ENCODE measurements at regions not wholly inside any gene's neighbourhood (a gene's known extent, or its start where the extent isn't known, plus 50 kb on each side); places are given as distances from the start of the nearest gene placed in this dataset.

DNA sequence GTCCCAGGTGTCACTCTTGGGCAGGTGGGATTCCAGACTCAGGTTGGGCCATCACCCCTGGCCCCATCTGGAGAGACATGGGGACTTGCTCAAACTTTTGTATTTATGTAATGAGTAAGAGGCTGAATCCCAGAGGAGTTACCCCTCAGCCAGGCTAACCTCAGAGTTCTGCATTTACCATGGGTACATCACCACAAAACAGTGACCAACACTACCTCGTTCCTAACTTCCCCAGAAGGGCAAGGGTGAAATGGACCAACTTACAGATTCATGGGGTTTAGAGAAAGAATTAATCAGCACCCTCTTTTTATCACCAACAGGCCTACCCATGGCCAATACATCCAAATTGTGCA lies 259.9 kb upstream of the MARCKS start:
- Histone ChIP-seq H3K27ac (replicated peaks in 1 of 4) (peak overlapping the region; percentile 53 to 74 (median 56)), H3K9me3 (no peaks in the 10 kb centered on the region), H3K27me3 (no peaks in the 10 kb centered on the region), H3K4me3 (no peak overlapping the region), H3K36me3 (no peaks in the 10 kb centered on the region), H3K4me1 (peaks cover 13 to 24% (median 20%) of the 10 kb centered on the region in 4 donors)
- intact Hi-C loops (cut with DNase I): no loop called here
- TF ChIP-seq, protein P1, sequence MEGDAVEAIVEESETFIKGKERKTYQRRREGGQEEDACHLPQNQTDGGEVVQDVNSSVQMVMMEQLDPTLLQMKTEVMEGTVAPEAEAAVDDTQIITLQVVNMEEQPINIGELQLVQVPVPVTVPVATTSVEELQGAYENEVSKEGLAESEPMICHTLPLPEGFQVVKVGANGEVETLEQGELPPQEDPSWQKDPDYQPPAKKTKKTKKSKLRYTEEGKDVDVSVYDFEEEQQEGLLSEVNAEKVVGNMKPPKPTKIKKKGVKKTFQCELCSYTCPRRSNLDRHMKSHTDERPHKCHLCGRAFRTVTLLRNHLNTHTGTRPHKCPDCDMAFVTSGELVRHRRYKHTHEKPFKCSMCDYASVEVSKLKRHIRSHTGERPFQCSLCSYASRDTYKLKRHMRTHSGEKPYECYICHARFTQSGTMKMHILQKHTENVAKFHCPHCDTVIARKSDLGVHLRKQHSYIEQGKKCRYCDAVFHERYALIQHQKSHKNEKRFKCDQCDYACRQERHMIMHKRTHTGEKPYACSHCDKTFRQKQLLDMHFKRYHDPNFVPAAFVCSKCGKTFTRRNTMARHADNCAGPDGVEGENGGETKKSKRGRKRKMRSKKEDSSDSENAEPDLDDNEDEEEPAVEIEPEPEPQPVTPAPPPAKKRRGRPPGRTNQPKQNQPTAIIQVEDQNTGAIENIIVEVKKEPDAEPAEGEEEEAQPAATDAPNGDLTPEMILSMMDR (IDR thresholded peaks at IDR 0.05): no peak
- TF ChIP-seq POLR2AphosphoS5 (IDR thresholded peaks at IDR 0.05): no peak
- TF ChIP-seq EP300 (IDR thresholded peaks at IDR 0.05): no peak
- TF ChIP-seq POLR2A (IDR thresholded peaks at IDR 0.05; ENCODE audit: low read depth): no peak
- no peak for DNase-seq (ENCODE audit: extremely low spot score)
- WGBS: 29% methylated on average over 1 of the region's 1 CpG

DNA sequence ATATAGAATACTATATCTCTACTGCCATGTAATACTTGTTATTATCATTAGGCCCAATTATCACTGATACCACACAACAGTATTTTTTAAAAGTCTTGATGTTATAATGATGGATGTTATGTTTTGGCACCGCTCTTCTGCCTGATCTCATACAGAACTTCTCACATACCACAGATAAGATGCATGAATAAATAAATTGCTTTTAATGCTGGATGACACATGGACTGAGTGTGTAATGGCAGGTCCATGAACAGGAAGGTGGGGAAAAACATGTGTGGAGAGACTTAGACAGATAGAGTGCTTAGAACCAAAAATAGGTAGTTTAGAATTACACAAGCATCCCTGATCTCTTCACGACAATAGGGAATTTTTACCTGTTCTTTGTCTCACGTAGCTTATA lies 258.4 kb upstream of the MARCKS start:
- no peak for TF ChIP-seq EP300 (IDR thresholded peaks at IDR 0.05)
- TF ChIP-seq, protein P1 (IDR thresholded peaks at IDR 0.05): no peak
- no peak for TF ChIP-seq POLR2AphosphoS5 (IDR thresholded peaks at IDR 0.05)
- no peak for TF ChIP-seq POLR2A (IDR thresholded peaks at IDR 0.05; ENCODE audit: low read depth)
- intact Hi-C loops (cut with DNase I): no loop called here
- 89% methylated on average over 3 of the region's 3 CpGs for WGBS

DNA sequence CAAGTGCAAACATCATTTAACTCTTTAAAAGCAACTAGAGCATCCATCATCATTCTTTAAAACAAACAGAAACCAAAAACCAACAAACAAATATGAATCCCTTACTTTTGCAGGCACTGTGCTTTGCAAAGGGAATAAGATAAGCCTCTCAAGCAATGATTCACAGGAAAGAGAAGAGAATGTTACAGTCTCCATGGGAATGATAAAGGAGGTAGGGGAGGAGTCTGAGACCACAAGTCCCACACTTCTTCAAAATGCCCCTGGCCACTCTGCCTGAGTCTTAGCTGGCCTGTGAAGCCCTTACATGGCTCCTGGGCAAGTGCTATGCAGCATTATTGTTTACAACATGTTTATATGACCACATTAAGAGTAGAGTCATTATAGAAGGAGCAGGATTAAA lies 257.7 kb upstream of the MARCKS start:
- no peak for DNase-seq (ENCODE audit: extremely low spot score)
- intact Hi-C loops (cut with DNase I): no loop called here
- Histone ChIP-seq H3K9me3 (no peaks in the 10 kb centered on the region), H3K27ac (replicated peaks in 1 of 4) (no peak overlapping the region), H3K4me1 (peaks cover 13 to 24% (median 20%) of the 10 kb centered on the region in 4 donors), H3K36me3 (no peaks in the 10 kb centered on the region), H3K4me3 (no peak overlapping the region), H3K27me3 (no peaks in the 10 kb centered on the region)
- no peak for TF ChIP-seq POLR2AphosphoS5 (IDR thresholded peaks at IDR 0.05)
- no peak for TF ChIP-seq EP300 (IDR thresholded peaks at IDR 0.05)
- TF ChIP-seq, protein P1 (IDR thresholded peaks at IDR 0.05): no peak
- TF ChIP-seq POLR2A (IDR thresholded peaks at IDR 0.05; ENCODE audit: low read depth): no peak

More for the DNA sequence above, 258.4 kb upstream of the MARCKS start:
- Histone ChIP-seq H3K9me3 (no peaks in the 10 kb centered on the region), H3K36me3 (no peaks in the 10 kb centered on the region), H3K27me3 (no peaks in the 10 kb centered on the region), H3K4me3 (no peak overlapping the region), H3K27ac (replicated peaks in 1 of 4) (no peak overlapping the region), H3K4me1 (peaks cover 13 to 24% (median 20%) of the 10 kb centered on the region in 4 donors)
- DNase-seq (ENCODE audit: extremely low spot score): no peak

DNA sequence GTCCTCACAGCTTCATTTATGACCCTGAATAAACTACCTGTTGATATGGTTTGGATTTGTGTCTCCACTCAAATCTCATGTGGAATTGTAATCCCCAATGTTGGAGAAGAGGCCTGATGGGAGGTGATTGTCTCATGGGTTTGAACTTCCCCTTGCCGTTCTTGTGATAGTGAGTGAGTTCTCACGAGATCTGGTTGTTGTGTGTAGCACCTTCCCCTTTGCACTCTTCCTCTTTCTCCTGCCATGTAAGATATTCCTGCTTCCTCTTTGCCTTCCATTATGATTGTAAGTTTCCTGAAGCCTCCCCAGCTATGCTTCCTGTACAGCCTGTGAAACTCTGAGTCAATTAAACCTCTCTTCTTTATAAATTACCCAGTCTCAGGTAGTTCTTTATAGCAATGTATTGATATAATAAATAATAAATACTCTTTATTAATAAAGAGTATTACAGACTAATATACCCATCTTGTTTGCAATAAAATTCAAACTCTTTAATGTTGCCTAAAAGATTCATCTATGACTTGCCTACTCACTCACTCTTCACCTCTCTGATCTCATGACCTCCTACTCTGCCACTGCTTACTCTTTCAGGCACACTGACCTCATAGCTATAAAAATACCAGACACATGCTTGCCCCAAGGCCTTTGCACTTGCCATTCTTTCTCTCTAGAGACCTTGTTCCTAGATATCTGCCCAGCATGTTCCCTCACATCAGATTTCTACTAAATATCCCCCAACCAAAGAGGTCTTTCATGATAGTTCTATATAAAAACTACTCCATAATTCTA lies 256.4 kb upstream of the MARCKS start:
- H3K9me3 ChIP-seq: no peaks in the 10 kb centered on the region
- intact Hi-C loops (cut with DNase I): no loop called here
- TF ChIP-seq POLR2A (IDR thresholded peaks at IDR 0.05; ENCODE audit: low read depth) (no peak), EP300 (IDR thresholded peaks at IDR 0.05) (no peak), POLR2AphosphoS5 (IDR thresholded peaks at IDR 0.05) (no peak)
- no peak overlapping the region for H3K27ac ChIP-seq (replicated peaks in 1 of 4)
- no peak overlapping the region for H3K4me3 ChIP-seq
- no peak for DNase-seq (ENCODE audit: extremely low spot score)
- no peaks in the 10 kb centered on the region for H3K27me3 ChIP-seq
- H3K36me3 ChIP-seq: no peaks in the 10 kb centered on the region
- peaks cover 13 to 18% (median 16%) of the 10 kb centered on the region in 4 donors for H3K4me1 ChIP-seq
- 86% methylated on average over 2 of the region's 2 CpGs for WGBS

DNA sequence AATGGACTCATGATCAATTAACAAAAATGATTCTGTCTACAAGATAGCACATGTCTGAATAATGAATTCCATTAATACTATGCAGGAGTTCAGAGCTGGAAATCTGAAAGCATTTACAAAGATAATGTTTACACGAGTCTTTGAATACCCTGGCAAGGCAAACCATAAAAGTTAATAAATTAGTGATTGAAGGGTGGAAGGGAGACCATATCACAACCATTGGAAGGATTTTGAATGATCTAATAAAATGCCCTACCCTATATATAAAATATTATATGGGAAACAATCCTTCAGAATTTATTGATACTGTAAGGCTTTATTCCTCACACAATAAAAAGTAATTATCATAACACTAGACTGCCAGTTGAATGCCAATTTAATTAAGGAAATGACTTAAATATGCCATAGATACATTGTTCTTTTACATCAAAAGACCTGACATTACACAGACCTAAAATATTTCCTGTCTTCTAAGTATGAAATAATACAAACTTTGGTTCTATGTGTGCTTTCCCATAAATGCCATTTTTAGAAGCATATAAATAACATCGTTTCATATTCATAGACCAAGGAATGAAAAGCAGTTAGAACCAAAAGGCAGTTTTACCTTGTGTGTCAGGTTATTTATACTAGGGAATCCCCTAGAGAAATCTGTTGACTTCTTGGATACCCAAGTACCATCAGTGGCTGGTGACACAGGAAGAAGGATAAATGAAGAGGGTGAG lies 249.2 kb upstream of the MARCKS start:
- no peaks in the 10 kb centered on the region for H3K36me3 ChIP-seq
- intact Hi-C loops (cut with DNase I): no loop called here
- H3K4me1 ChIP-seq: peaks cover 0 to 20% (median 12%) of the 10 kb centered on the region in 4 donors
- WGBS: 67% methylated on average over 2 of the region's 2 CpGs
- no peak overlapping the region for H3K4me3 ChIP-seq
- no peaks in the 10 kb centered on the region for H3K27me3 ChIP-seq
- H3K9me3 ChIP-seq: no peaks in the 10 kb centered on the region
- TF ChIP-seq POLR2AphosphoS5 (IDR thresholded peaks at IDR 0.05): no peak
- TF ChIP-seq POLR2A (IDR thresholded peaks at IDR 0.05; ENCODE audit: low read depth): no peak
- TF ChIP-seq, protein P1 (IDR thresholded peaks at IDR 0.05): no peak
- no peak for TF ChIP-seq EP300 (IDR thresholded peaks at IDR 0.05)
- DNase-seq (ENCODE audit: extremely low spot score): no peak
- H3K27ac ChIP-seq (replicated peaks in 1 of 4): no peak overlapping the region
